ENCODE measurements at regions not wholly inside any gene's neighbourhood (a gene's known extent, or its start where the extent isn't known, plus 50 kb on each side); places are given as distances from the start of the nearest gene placed in this dataset.

DNA sequence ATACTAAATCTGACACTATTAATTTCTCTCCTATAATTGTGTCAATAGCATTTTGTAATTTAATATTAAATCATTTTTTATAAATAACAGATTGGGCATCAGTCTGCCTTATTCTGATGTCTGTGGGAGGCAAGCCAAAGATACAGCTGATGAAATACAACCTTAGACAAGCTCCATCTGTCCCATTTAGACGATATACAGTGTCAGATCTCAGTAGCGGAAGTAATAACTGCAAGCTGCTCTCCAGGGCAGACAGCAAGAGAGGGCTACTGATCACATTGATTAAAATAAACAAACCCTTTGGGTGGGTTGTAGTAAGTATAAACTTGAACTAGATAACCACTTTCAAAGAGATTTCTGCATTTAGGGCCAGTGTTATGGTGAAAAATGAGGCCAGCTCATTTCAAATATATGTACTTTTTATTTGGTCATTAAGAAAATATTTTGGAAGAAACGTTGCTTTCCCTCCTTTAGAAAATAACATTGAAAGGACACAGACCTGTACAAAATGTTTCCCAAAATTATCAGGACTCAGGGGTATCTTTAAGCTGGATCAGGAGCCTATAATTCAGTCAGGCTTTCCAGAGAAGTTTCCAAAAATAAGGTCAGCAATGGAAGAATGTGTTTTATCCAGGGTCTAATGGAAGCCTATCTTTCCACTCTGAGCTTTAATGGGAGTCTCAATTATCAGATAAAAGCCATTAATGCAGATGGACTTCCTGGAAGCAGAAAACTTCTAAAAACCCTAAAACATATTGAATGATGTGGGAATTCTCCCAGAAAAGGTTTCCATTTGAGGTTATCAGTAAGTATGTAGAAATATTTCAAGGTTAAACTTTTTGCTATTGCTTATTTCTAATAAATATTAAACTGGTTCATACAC lies 1028.8 kb upstream of the IGFBP7 start:
- no peak overlapping the region for H3K4me3 Mint-ChIP-seq
- no peaks in the 10 kb centered on the region for H3K36me3 Mint-ChIP-seq (ENCODE audit: insufficient read depth)
- peaks cover 22% of the 10 kb centered on the region for H3K9me3 Mint-ChIP-seq
- no peaks in the 10 kb centered on the region for H3K4me1 Mint-ChIP-seq
- no peak for ATAC-seq (replicated peaks; ENCODE audit: extremely low read depth, poor library complexity, severe bottlenecking)
- no peak overlapping the region for H3K27ac Mint-ChIP-seq (ENCODE audit: low read depth)
- H3K27me3 Mint-ChIP-seq, result no peaks in the 10 kb centered on the region
- no peak for DNase-seq (ENCODE audit: low spot score in 2 of 2)

DNA sequence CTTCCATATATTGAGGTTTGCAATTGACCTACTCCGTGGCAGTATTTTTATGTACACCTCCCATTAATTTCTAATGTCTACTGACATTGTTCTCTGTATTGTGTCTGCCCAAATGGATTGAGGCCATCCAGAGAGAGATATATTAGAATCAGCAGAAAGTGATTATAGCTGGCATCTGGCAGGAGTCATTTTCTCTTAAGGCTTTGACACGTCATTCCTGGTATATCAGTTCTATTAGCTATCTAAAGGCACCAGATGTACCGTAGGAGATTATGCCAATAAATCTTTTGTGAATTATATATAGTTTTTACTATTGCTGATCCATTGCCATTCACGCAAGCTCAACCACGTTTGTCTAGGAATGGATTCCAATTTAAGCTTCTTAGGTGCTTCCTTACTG lies 1026.4 kb upstream of the IGFBP7 start:
- no peak overlapping the region for H3K4me3 Mint-ChIP-seq
- DNase-seq (ENCODE audit: low spot score in 2 of 2), result no peak
- H3K9me3 Mint-ChIP-seq, result peaks cover 12% of the 10 kb centered on the region
- no peak for ATAC-seq (replicated peaks; ENCODE audit: extremely low read depth, poor library complexity, severe bottlenecking)
- H3K4me1 Mint-ChIP-seq, result no peaks in the 10 kb centered on the region
- H3K36me3 Mint-ChIP-seq (ENCODE audit: insufficient read depth), result no peaks in the 10 kb centered on the region
- H3K27ac Mint-ChIP-seq (ENCODE audit: low read depth), result no peak overlapping the region
- H3K27me3 Mint-ChIP-seq, result no peaks in the 10 kb centered on the region

DNA sequence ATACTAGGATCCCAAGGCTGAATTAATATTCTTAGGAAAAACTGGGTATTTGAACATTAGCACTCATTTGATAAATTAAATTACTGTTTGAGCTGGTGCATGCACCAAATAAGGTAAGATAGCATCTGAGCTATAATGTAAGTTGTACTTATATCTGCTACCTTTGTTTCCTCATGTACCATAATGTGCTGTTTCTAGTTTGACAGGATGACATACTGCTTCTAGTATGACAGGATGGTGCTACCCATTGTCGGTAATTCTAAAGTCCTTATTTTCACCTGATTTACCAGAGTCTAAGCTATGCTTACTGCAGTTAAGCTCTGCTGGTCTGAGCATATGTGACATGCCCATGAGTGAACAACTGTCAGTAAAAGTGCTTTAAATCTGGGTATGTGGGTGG lies 1017.5 kb upstream of the IGFBP7 start:
- H3K4me3 Mint-ChIP-seq, result no peak overlapping the region
- no peaks in the 10 kb centered on the region for H3K36me3 Mint-ChIP-seq (ENCODE audit: insufficient read depth)
- peaks cover 5% of the 10 kb centered on the region for H3K9me3 Mint-ChIP-seq
- no peak for DNase-seq (ENCODE audit: low spot score in 2 of 2)
- no peaks in the 10 kb centered on the region for H3K4me1 Mint-ChIP-seq
- H3K27ac Mint-ChIP-seq (ENCODE audit: low read depth), result no peak overlapping the region
- no peak for ATAC-seq (replicated peaks; ENCODE audit: extremely low read depth, poor library complexity, severe bottlenecking)
- no peaks in the 10 kb centered on the region for H3K27me3 Mint-ChIP-seq

DNA sequence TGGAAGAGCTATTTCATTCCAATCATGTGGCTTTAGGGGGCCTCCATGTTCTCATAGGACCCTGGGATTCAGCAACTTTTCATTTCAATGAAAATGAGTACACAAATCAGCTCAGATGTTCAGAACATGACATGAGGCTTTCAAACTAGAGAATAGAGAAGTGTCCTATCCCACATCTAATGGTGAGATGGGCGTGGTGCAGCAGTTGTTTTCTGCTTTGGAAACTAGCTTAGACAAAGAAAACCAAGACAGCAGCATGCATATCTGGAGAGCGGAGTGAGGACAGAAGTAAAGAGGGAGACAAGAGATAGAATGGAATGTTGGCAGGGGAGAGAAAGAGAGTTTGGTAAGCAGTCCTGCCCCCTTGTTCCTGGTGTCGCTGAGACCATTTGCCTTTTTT lies 1009.1 kb upstream of the IGFBP7 start:
- Mint-ChIP-seq H3K27ac (ENCODE audit: low read depth) (no peak overlapping the region), H3K27me3 (no peaks in the 10 kb centered on the region), H3K36me3 (ENCODE audit: insufficient read depth) (no peaks in the 10 kb centered on the region), H3K9me3 (peaks cover 25% of the 10 kb centered on the region), H3K4me1 (no peaks in the 10 kb centered on the region), H3K4me3 (no peak overlapping the region)
- no peak for DNase-seq (ENCODE audit: low spot score in 2 of 2)
- no peak for ATAC-seq (replicated peaks; ENCODE audit: extremely low read depth, poor library complexity, severe bottlenecking)

DNA sequence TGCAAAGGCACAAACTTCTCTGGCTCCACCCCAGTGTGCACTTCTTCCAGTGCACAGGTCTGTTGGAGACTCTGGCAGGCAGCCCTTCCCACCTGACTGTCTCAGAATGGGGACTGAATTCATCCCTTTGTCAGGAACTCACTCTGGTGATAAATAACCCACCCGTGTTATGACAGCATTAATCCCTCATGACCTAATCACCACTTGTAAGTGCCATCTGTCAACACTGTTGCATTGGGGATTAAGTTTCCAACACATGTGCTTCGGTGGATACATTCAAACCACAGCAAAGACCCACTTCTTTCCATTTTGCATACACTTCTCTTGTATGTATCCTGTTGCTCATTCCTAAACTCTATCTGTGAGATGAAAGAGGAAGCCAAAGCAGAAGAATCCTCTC lies 1002.9 kb upstream of the IGFBP7 start:
- no peaks in the 10 kb centered on the region for H3K4me1 Mint-ChIP-seq
- no peak for ATAC-seq (replicated peaks; ENCODE audit: extremely low read depth, poor library complexity, severe bottlenecking)
- H3K36me3 Mint-ChIP-seq (ENCODE audit: insufficient read depth), result no peaks in the 10 kb centered on the region
- peaks cover 24% of the 10 kb centered on the region for H3K9me3 Mint-ChIP-seq
- no peak for DNase-seq (ENCODE audit: low spot score in 2 of 2)
- H3K27me3 Mint-ChIP-seq, result no peaks in the 10 kb centered on the region
- no peak overlapping the region for H3K27ac Mint-ChIP-seq (ENCODE audit: low read depth)
- no peak overlapping the region for H3K4me3 Mint-ChIP-seq

DNA sequence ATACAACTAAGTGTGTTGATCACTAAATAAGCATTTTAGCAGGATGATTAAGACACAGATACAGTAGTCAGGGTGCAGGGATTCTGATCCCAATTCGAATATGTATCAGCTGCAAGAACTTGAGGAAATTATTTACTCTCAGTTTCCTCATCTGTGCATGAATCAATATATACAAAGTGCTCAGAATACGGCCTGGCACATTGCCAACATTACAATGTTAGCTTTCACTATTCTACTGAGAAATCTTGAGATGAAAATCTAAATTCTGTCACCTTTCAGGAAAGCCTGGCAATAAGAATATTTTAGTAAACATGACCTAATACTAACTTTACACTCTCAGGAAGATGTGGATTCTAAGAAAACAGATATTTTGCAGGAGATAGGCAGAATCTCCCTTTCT lies 1001.6 kb upstream of the IGFBP7 start:
- no peaks in the 10 kb centered on the region for H3K4me1 Mint-ChIP-seq
- ATAC-seq (replicated peaks; ENCODE audit: extremely low read depth, poor library complexity, severe bottlenecking) (no peak), DNase-seq (ENCODE audit: low spot score in 2 of 2) (no peak)
- H3K9me3 Mint-ChIP-seq, result peaks cover 21% of the 10 kb centered on the region
- no peak overlapping the region for H3K27ac Mint-ChIP-seq (ENCODE audit: low read depth)
- H3K36me3 Mint-ChIP-seq (ENCODE audit: insufficient read depth), result no peaks in the 10 kb centered on the region
- H3K27me3 Mint-ChIP-seq, result no peaks in the 10 kb centered on the region
- H3K4me3 Mint-ChIP-seq, result no peak overlapping the region

DNA sequence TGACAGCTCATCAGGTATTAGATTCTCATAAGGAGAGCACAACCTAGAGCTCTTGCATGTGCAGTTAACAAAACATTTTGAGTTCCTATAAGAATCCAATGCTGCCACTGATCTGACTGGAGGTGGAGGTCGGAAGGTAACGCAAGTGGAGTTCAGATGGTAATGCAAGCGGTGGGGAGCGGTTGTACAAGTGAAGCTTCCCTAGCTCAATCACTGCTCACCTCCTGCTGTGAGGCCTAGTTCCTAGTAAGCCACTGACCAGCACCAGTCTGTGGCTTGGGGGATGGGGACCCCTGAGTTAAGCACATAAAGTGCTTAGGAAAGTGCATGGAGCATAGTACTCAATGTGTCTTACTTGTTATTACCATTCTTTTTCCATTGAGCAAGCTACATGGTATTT lies 983.2 kb upstream of the IGFBP7 start:
- DNase-seq (ENCODE audit: low spot score in 2 of 2) (no peak), ATAC-seq (replicated peaks; ENCODE audit: extremely low read depth, poor library complexity, severe bottlenecking) (no peak)
- H3K4me3 Mint-ChIP-seq, result no peak overlapping the region
- no peaks in the 10 kb centered on the region for H3K27me3 Mint-ChIP-seq
- no peaks in the 10 kb centered on the region for H3K4me1 Mint-ChIP-seq
- no peaks in the 10 kb centered on the region for H3K9me3 Mint-ChIP-seq
- H3K27ac Mint-ChIP-seq (ENCODE audit: low read depth), result no peak overlapping the region
- H3K36me3 Mint-ChIP-seq (ENCODE audit: insufficient read depth), result peaks cover 2% of the 10 kb centered on the region

DNA sequence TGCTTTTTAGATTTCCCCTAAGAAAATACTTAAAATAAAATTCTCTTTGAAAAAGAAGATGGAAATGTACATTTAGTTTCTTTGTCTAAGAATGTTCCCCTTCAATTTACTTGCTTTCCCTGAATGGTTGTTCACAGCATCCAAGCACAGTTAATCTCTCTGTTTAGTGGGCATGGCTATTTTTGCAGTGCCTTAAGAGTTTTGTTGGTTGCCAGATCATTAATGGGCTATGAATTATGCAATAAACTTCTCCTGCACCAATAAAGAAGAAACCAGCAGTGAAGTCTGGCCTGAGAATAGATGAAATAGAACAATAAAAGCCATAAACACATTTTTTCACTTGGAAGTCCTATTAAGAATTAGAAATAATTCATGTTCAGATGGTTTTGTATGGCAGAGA lies 980.4 kb upstream of the IGFBP7 start:
- no peak overlapping the region for H3K27ac Mint-ChIP-seq (ENCODE audit: low read depth)
- H3K9me3 Mint-ChIP-seq, result peaks cover 10% of the 10 kb centered on the region
- ATAC-seq (replicated peaks; ENCODE audit: extremely low read depth, poor library complexity, severe bottlenecking) (no peak), DNase-seq (ENCODE audit: low spot score in 2 of 2) (no peak)
- peaks cover 2% of the 10 kb centered on the region for H3K36me3 Mint-ChIP-seq (ENCODE audit: insufficient read depth)
- H3K27me3 Mint-ChIP-seq, result no peaks in the 10 kb centered on the region
- no peaks in the 10 kb centered on the region for H3K4me1 Mint-ChIP-seq
- H3K4me3 Mint-ChIP-seq, result no peak overlapping the region

DNA sequence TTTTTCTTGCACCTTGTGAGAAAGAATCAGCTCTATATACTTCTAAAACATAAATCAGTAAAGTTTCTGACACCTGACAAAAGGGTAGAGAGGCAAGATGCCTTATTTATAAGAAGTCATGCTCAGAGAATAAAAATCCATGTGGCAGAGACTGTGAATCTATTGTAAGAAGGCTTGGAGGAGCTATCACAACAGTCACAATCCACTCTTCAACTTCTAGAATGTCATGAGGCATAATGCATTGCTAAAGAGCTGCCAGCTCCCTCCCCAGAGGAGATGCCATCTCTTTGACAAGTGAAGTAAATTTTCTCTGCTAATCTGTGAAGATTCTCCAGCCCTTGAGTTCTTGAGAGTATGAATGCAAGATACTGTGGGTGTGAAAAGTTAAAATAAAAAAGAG lies 971.2 kb upstream of the IGFBP7 start:
- Mint-ChIP-seq H3K4me3 (no peak overlapping the region), H3K9me3 (peaks cover 27% of the 10 kb centered on the region), H3K36me3 (ENCODE audit: insufficient read depth) (no peaks in the 10 kb centered on the region), H3K4me1 (no peaks in the 10 kb centered on the region), H3K27me3 (no peaks in the 10 kb centered on the region), H3K27ac (ENCODE audit: low read depth) (no peak overlapping the region)
- DNase-seq (ENCODE audit: low spot score in 2 of 2), result no peak
- ATAC-seq (replicated peaks; ENCODE audit: extremely low read depth, poor library complexity, severe bottlenecking), result no peak

DNA sequence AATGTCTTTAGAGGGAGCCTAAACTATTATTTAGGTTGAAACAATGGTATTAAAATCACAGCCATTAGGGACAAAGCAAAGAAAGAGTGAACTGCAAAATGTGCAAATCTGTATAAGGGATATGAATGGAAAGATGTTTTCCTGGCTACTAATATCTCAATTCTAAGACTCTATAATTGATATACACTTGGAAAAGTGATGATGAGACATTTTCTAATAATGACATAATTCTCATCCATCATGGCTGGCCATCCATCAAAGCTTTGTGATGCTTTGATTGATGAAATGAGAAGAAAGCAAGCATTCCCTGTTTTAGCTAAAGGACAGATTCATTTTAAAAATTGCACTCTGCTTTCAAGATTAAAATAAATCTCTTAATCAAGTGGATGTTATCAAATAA lies 965.5 kb upstream of the IGFBP7 start:
- H3K9me3 Mint-ChIP-seq, result peaks cover 31% of the 10 kb centered on the region
- DNase-seq (ENCODE audit: low spot score in 2 of 2), result no peak
- no peak overlapping the region for H3K4me3 Mint-ChIP-seq
- H3K27me3 Mint-ChIP-seq, result no peaks in the 10 kb centered on the region
- no peak for ATAC-seq (replicated peaks; ENCODE audit: extremely low read depth, poor library complexity, severe bottlenecking)
- H3K27ac Mint-ChIP-seq (ENCODE audit: low read depth), result no peak overlapping the region
- H3K4me1 Mint-ChIP-seq, result no peaks in the 10 kb centered on the region
- H3K36me3 Mint-ChIP-seq (ENCODE audit: insufficient read depth), result no peaks in the 10 kb centered on the region

DNA sequence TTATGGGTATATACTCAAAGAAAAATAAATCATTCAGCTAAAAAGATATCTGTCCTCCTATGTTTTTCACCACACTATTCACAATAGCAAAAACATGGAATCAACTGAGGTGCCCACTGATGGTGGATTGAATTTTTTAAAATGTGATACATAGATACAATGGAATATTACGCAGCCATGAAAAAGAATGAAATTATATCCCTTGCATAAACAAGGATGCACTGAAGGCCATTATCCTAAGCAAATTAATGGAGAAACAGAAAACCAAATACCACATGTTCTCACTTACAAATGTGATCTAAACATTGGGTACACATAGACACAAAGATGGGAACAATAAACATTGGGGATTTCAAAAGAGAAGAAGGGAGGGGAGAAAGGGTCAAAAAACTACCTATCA lies 964.2 kb upstream of the IGFBP7 start:
- ATAC-seq (replicated peaks; ENCODE audit: extremely low read depth, poor library complexity, severe bottlenecking), result no peak
- H3K4me1 Mint-ChIP-seq, result no peaks in the 10 kb centered on the region

DNA sequence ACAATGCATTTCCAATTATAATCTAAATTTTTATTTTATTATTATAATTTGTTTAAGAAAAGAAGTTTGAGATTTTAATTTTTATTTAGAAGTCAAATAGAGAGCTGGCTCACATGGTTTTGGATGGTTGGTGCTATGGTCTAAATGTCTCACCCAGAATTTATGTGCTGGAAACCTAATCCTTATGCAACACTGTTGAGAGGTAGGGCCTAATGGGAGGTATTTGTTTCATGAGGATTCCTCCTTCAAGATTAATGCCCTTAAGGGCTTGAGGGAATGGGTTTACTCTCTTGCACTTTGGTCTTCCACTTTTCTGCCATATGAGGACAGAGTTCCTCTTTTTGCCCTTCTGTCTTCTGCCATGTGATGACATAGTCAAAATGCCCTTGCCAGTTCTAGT lies 960.5 kb upstream of the IGFBP7 start:
- Mint-ChIP-seq H3K4me1 (no peaks in the 10 kb centered on the region), H3K27me3 (no peaks in the 10 kb centered on the region), H3K4me3 (no peak overlapping the region), H3K36me3 (ENCODE audit: insufficient read depth) (no peaks in the 10 kb centered on the region), H3K9me3 (peaks cover 22% of the 10 kb centered on the region), H3K27ac (ENCODE audit: low read depth) (no peak overlapping the region)
- DNase-seq (ENCODE audit: low spot score in 2 of 2) (no peak), ATAC-seq (replicated peaks; ENCODE audit: extremely low read depth, poor library complexity, severe bottlenecking) (no peak)

More for the DNA sequence above, 964.2 kb upstream of the IGFBP7 start:
- no peaks in the 10 kb centered on the region for H3K27me3 Mint-ChIP-seq
- H3K4me3 Mint-ChIP-seq, result no peak overlapping the region
- H3K9me3 Mint-ChIP-seq, result peaks cover 25% of the 10 kb centered on the region
- no peak for DNase-seq (ENCODE audit: low spot score in 2 of 2)
- no peak overlapping the region for H3K27ac Mint-ChIP-seq (ENCODE audit: low read depth)
- H3K36me3 Mint-ChIP-seq (ENCODE audit: insufficient read depth), result no peaks in the 10 kb centered on the region

DNA sequence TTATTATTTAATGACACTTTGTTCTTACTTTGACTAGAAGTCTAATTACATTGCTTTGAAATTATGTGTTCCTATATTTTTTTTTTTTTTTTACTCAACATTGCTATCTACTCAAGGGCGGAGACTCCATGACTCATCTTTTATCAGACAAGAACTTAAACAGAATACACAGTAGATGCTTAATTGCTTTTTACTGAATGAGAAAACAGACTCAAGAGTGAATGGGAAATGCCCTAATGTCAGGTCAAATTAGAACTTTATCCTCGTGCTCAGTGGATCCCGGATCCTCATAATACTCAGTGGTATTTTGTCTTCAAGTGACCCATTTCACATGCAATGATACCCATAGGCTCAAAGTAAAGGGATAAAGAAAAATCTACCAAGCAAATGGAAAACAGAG lies 954.5 kb upstream of the IGFBP7 start:
- Mint-ChIP-seq H3K36me3 (ENCODE audit: insufficient read depth) (no peaks in the 10 kb centered on the region), H3K4me1 (no peaks in the 10 kb centered on the region), H3K9me3 (peaks cover 12% of the 10 kb centered on the region), H3K4me3 (no peak overlapping the region), H3K27me3 (no peaks in the 10 kb centered on the region), H3K27ac (ENCODE audit: low read depth) (no peak overlapping the region)
- no peak for ATAC-seq (replicated peaks; ENCODE audit: extremely low read depth, poor library complexity, severe bottlenecking)
- no peak for DNase-seq (ENCODE audit: low spot score in 2 of 2)

Data from central memory CD8-positive, alpha-beta T cell (primary cell).